ENCODE measurements at regions not wholly inside any gene's neighbourhood (a gene's known extent, or its start where the extent isn't known, plus 50 kb on each side); places are given as distances from the start of the nearest gene placed in this dataset.

GRCh38 chr5:71978216-71978615 lies 129.1 kb upstream of the MAP1B start:
- no peak for TF ChIP-seq CTCF (IDR thresholded peaks at IDR 0.05; ENCODE audit: low read depth, low read length)
- Histone ChIP-seq H3K36me3 (no peaks in the 10 kb centered on the region), H3K27ac (no peak overlapping the region), H3K27me3 (ENCODE audit: insufficient read depth, low read depth, severe bottlenecking) (no peaks in the 10 kb centered on the region), H3K9me3 (ENCODE audit: severe bottlenecking) (no peaks in the 10 kb centered on the region), H3K4me3 (ENCODE audit: low read depth, low read length) (no peak overlapping the region)
- no peak for DNase-seq

DNA sequence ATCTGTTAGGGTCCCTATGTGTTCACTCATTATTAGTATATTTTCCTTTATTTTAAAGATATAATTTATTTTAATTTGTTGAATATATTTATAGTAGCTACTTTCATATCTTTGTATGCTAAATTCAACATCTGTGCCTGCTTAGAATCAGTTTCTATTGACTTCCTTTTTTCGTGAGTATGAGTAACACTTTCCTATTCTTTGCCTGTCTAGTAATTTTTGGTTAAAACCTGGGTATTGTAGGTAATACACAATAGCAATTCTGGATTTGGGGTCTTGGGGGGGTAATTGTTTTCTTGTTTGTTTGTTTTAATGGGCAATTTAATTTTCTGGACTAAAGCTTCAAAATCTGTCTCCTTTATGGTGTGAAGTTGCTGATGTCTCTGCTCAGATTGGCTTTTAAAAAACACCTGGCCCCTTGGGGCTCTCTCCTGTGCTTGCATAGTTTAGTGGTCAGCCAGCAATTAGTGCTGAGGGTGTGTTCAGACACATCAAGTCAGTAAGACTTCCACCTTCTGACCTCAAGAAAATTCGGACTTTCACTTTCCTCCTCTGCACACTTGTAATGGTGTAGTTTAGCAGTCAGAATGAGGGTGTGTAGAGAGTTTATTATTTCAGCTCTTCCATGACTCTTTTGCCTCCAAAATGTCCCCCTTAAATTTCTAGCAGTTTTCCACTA lies 124.4 kb upstream of the MAP1B start:
- no peak for TF ChIP-seq CTCF (IDR thresholded peaks at IDR 0.05; ENCODE audit: low read depth, low read length)
- no peaks in the 10 kb centered on the region for H3K27me3 ChIP-seq (ENCODE audit: insufficient read depth, low read depth, severe bottlenecking)
- no peak for DNase-seq
- H3K9me3 ChIP-seq (ENCODE audit: severe bottlenecking) = no peaks in the 10 kb centered on the region
- no peak overlapping the region for H3K27ac ChIP-seq
- H3K4me3 ChIP-seq (ENCODE audit: low read depth, low read length) = no peak overlapping the region
- H3K36me3 ChIP-seq = no peaks in the 10 kb centered on the region

DNA sequence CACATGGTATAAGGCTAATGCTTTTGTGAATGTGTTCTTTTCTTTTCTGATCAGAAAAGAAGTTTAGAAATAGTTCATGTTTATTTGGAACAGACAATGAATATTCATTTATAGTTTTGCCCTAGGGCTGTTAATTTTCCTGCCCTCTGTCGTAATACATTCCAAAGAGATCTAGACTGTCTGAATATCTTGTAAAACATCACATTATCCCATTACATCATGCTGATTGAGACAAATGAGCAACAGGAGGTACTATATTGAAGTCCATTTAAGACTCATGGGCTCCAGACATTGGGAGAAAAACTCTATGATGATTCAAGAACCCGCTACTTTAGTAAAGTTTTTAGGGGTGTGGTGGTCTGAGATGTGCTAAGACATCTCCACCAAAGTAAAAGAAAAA lies 121.2 kb upstream of the MAP1B start:
- Histone ChIP-seq H3K27me3 (ENCODE audit: insufficient read depth, low read depth, severe bottlenecking) (no peaks in the 10 kb centered on the region), H3K27ac (no peak overlapping the region), H3K36me3 (no peaks in the 10 kb centered on the region), H3K9me3 (ENCODE audit: severe bottlenecking) (no peaks in the 10 kb centered on the region), H3K4me3 (ENCODE audit: low read depth, low read length) (no peak overlapping the region)
- TF ChIP-seq CTCF (IDR thresholded peaks at IDR 0.05; ENCODE audit: low read depth, low read length) = no peak
- no peak for DNase-seq

GRCh38 chr5:71988808-71989207 lies 118.5 kb upstream of the MAP1B start:
- TF ChIP-seq CTCF (IDR thresholded peaks at IDR 0.05; ENCODE audit: low read depth, low read length) = no peak
- Histone ChIP-seq H3K9me3 (ENCODE audit: severe bottlenecking) (no peaks in the 10 kb centered on the region), H3K36me3 (no peaks in the 10 kb centered on the region), H3K27me3 (ENCODE audit: insufficient read depth, low read depth, severe bottlenecking) (no peaks in the 10 kb centered on the region), H3K4me3 (ENCODE audit: low read depth, low read length) (no peak overlapping the region), H3K27ac (no peak overlapping the region)
- DNase-seq = no peak

DNA sequence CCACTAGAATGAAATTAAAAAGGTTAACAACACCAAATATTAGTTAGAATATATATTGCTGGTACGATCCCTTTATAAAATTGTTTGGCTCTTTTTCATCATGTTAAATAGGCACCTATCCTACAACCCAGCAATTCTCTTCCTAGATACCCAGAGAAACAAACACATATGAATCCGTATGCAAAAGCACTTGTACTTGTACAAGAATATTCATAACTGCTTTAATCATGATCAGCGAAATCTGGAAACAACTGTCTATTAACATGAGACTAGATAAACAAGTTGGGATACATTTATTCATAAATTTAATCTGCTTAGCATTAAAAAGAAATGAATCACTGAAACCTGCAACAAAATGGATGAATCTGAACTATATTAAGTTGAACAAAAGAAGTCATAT lies 113.7 kb upstream of the MAP1B start:
- TF ChIP-seq CTCF (IDR thresholded peaks at IDR 0.05; ENCODE audit: low read depth, low read length) = no peak
- Histone ChIP-seq H3K4me3 (ENCODE audit: low read depth, low read length) (no peak overlapping the region), H3K27ac (no peak overlapping the region), H3K36me3 (no peaks in the 10 kb centered on the region), H3K27me3 (ENCODE audit: insufficient read depth, low read depth, severe bottlenecking) (no peaks in the 10 kb centered on the region), H3K9me3 (ENCODE audit: severe bottlenecking) (no peaks in the 10 kb centered on the region)
- no peak for DNase-seq

GRCh38 chr5:71996789-71997188 lies 110.5 kb upstream of the MAP1B start:
- H3K36me3 ChIP-seq = no peaks in the 10 kb centered on the region
- H3K9me3 ChIP-seq (ENCODE audit: severe bottlenecking) = no peaks in the 10 kb centered on the region
- no peak overlapping the region for H3K27ac ChIP-seq
- no peak for DNase-seq
- H3K27me3 ChIP-seq (ENCODE audit: insufficient read depth, low read depth, severe bottlenecking) = no peaks in the 10 kb centered on the region
- TF ChIP-seq CTCF (IDR thresholded peaks at IDR 0.05; ENCODE audit: low read depth, low read length) = no peak
- H3K4me3 ChIP-seq (ENCODE audit: low read depth, low read length) = no peak overlapping the region

All from WERI-Rb-1 (cell line).